ENCODE measurements at regions not wholly inside any gene's neighbourhood (a gene's known extent, or its start where the extent isn't known, plus 50 kb on each side); places are given as distances from the start of the nearest gene placed in this dataset.

DNA sequence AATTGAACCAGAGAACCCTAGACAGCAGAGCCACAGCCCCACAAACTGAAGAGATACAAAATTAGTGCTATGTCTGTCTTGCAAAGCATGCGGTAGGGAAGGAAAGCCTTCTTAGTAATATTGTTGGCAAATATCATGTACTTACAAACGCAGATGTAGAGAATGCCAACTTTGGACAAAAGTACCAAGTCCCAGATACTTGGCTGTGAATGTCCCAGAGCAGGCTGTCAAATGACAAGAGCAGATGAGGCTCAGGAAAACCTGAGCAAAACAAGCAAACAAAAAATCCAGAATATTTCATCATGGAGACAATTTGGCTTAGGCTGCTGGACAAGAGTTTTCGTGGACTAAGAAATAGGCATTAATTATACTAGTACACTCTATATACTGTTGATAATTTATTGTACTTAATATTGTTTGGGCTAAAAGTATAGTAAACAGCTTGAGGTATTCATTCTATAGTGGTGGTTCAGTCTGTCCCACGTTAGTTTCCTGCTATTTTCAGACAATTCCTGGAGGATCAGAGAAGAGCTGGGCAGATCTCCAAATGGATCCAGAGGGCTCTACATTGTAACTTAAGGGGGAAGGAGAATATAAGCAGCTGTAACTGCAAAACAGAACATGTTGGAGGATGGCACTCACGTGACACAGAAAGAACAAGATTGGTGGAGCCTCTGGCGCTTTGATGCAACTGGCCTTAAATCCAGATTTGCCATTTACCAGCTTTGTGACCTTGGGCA is 329.8 kb downstream of the ATP23 start:
- no peak for DNase-seq (ENCODE audit: extremely low read depth, low read depth)
- no peak overlapping the region for H3K4me3 ChIP-seq (replicated peaks; ENCODE audit: low read depth, low read length)
- TF ChIP-seq, protein P1, sequence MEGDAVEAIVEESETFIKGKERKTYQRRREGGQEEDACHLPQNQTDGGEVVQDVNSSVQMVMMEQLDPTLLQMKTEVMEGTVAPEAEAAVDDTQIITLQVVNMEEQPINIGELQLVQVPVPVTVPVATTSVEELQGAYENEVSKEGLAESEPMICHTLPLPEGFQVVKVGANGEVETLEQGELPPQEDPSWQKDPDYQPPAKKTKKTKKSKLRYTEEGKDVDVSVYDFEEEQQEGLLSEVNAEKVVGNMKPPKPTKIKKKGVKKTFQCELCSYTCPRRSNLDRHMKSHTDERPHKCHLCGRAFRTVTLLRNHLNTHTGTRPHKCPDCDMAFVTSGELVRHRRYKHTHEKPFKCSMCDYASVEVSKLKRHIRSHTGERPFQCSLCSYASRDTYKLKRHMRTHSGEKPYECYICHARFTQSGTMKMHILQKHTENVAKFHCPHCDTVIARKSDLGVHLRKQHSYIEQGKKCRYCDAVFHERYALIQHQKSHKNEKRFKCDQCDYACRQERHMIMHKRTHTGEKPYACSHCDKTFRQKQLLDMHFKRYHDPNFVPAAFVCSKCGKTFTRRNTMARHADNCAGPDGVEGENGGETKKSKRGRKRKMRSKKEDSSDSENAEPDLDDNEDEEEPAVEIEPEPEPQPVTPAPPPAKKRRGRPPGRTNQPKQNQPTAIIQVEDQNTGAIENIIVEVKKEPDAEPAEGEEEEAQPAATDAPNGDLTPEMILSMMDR (IDR thresholded peaks at IDR 0.05; ENCODE audit: low read depth, low read length, missing control alignments) = no peak

DNA sequence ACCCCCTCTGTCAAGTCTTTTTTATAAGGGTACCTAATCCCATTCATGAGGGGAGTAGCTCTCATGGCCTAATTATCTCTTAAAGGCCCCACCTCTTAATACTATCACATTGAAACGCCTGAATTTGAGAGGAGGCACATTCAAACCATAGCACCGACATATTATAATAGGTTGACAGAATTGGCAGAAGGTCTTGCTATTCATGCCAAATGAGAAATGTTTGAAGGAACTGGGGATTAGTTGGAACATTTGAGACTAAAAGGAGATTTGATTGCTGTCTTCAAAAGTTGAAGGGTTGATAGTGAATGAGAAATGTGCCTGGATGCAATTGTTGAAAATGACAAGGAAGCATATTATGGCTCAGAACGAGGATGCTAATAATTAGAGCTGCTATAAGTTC is 331.1 kb downstream of the ATP23 start:
- no peak overlapping the region for H3K4me3 ChIP-seq (replicated peaks; ENCODE audit: low read depth, low read length)
- DNase-seq (ENCODE audit: extremely low read depth, low read depth) = no peak
- TF ChIP-seq, protein P1 (IDR thresholded peaks at IDR 0.05; ENCODE audit: low read depth, low read length, missing control alignments) = no peak

DNA sequence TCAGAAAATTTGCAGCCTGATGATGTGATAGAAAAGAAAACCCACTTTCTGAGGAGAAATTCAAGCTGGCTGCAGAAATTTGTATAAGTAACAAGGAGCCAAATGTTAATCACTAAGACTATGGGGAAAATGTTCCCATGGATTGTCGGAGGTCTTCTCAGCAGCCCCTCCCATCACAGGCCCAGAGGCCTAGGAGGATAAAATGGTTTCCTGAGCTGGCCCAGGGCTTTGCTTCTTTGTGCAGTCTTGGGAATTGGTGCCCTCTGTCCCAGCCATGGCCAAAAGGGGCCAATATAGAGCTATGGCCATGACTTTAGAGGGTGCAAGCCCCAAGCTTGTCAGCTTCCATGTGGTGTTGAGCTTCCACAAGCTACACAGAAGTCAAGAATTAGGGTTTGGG is 335.9 kb downstream of the ATP23 start:
- DNase-seq (ENCODE audit: extremely low read depth, low read depth) = no peak
- no peak overlapping the region for H3K4me3 ChIP-seq (replicated peaks; ENCODE audit: low read depth, low read length)
- TF ChIP-seq, protein P1 (IDR thresholded peaks at IDR 0.05; ENCODE audit: low read depth, low read length, missing control alignments) = no peak

DNA sequence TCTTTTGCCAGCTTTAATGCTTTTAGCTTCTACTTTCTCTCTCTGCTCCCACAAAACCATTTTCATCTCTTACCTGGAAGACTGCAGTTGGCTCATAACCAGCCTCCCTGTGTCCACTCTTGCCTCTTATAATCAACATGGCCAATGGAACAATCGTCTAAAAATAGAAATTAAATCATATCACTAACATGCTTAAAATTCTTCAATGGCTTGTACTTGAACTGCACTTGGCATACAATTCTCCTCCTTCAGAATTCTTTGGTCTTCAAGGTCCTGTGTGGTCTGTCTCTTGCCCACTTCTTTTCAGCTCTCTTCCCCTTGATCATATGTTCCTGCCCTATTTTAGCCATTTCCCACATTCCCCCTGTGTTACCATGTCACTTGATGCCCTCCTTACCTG is 342.2 kb downstream of the ATP23 start:
- no peak overlapping the region for H3K4me3 ChIP-seq (replicated peaks; ENCODE audit: low read depth, low read length)
- TF ChIP-seq, protein P1 (IDR thresholded peaks at IDR 0.05; ENCODE audit: low read depth, low read length, missing control alignments) = no peak
- DNase-seq (ENCODE audit: extremely low read depth, low read depth) = no peak

DNA sequence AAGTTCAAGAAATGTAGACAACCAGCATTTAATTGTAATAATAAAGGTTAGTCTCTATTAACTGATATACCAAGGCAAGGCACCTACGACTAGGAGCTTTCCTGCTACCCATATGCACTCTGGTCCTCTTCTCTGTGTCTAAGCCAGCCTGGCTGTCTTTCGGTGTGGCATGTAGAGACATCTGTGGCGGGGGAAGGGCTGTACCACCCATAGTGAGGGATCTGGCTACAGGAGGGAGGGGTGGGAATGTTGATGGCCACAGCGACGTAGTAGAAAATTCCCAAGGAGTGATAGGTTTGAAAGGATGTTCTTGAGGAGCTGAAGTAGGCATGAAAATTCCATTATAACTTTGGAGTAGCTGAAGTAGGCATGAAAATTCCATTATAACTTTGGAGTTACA is 344.2 kb downstream of the ATP23 start:
- H3K4me3 ChIP-seq (replicated peaks; ENCODE audit: low read depth, low read length) = no peak overlapping the region
- DNase-seq (ENCODE audit: extremely low read depth, low read depth) = no peak
- TF ChIP-seq, protein P1 (IDR thresholded peaks at IDR 0.05; ENCODE audit: low read depth, low read length, missing control alignments) = no peak

DNA sequence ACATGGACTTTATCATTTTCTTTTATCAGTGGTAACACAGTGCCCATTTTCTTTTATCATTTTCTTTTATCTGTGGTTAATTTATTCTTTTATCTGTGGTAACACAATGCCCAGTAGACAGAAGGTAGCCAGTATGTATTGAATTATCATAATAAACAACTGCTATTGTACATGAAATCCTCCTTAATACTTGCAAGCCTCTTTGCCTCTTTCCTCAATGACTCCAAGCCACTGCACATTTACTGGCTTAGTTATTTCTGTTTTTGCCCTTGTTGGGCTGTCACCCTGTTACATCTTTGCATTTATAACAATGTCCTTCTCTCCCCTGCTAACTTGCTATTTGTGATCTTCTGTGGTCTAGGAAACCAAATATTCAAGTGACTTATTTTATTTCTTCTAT is 345.0 kb downstream of the ATP23 start:
- no peak for DNase-seq (ENCODE audit: extremely low read depth, low read depth)
- no peak overlapping the region for H3K4me3 ChIP-seq (replicated peaks; ENCODE audit: low read depth, low read length)
- TF ChIP-seq, protein P1 (IDR thresholded peaks at IDR 0.05; ENCODE audit: low read depth, low read length, missing control alignments) = no peak

DNA sequence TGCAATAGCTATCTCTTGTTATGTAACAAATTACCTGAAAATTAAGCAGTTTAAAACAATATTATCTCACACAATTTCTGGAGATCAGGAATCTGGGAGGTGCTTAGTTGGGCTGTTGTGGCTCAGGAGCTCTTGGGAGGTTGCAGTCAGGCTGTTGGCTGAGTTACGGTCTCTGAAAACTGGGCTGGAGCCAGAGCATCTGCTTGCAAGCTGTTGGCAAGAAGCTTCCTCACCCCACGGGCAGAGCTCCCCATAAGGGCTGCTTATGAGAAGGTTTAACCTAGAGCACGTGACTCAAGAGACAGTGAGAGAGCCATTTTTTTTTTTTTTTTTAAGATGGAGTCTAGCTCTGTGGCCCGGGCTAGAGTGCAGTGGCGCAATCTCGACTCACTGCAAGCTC is 346.8 kb downstream of the ATP23 start:
- TF ChIP-seq, protein P1 (IDR thresholded peaks at IDR 0.05; ENCODE audit: low read depth, low read length, missing control alignments) = no peak
- no peak overlapping the region for H3K4me3 ChIP-seq (replicated peaks; ENCODE audit: low read depth, low read length)
- peak; percentile 97 for DNase-seq (ENCODE audit: extremely low read depth, low read depth)

Data from HFF-Myc (cell line).